Endodermal cell (in vitro differentiated cells): ENCODE measurements at regions not wholly inside any gene's neighbourhood (a gene's known extent, or its start where the extent isn't known, plus 50 kb on each side); places are given as distances from the start of the nearest gene placed in this dataset.

ENCODE experiments used
- DNase-seq: peaks from one replicate; pipeline ENCODE4 v3.0.0-alpha.2; 2017
- H3K27ac ChIP-seq: 2 replicates; pipeline ENCODE4 v1.5.1; 2013; ENCODE audit warnings: mild to moderate bottlenecking, low read depth, low read length, moderate library complexity
- H3K27me3 ChIP-seq: 2 replicates; pipeline ENCODE4 v1.6.1; 2013; ENCODE audit warnings: mild to moderate bottlenecking, low read length, moderate library complexity; ENCODE audit not compliant: insufficient read depth, control insufficient read depth, poor library complexity, severe bottlenecking
- H3K36me3 ChIP-seq: 2 replicates; pipeline ENCODE4 v1.7.0; 2013; ENCODE audit warnings: mild to moderate bottlenecking, low read length, moderate library complexity; ENCODE audit not compliant: control insufficient read depth, insufficient read depth
- H3K4me1 ChIP-seq: one replicate; pipeline ENCODE4 v1.7.0; 2013; ENCODE audit warnings: low read length; ENCODE audit not compliant: control insufficient read depth, insufficient read depth
- H3K4me3 ChIP-seq: 2 replicates; pipeline ENCODE4 v1.5.1; 2013; ENCODE audit warnings: mild to moderate bottlenecking, low read length, moderate library complexity
- H3K9ac ChIP-seq: 2 replicates; pipeline ENCODE4 v1.6.1; 2013; ENCODE audit warnings: mild to moderate bottlenecking, low read length, moderate library complexity; ENCODE audit not compliant: poor library complexity, severe bottlenecking; ENCODE audit errors: extremely low read depth
- H3K9me3 ChIP-seq: 2 replicates; pipeline ENCODE4 v1.6.1; 2013; ENCODE audit warnings: mild to moderate bottlenecking, low read length, moderate library complexity; ENCODE audit not compliant: control insufficient read depth
- H3K27ac Mint-ChIP-seq: 2 replicates; pipeline ENCODE4 v1.8.0; 2020; ENCODE audit warnings: mixed read lengths
- H3K27me3 Mint-ChIP-seq: 2 replicates; pipeline ENCODE4 v1.8.0; 2021; ENCODE audit warnings: mild to moderate bottlenecking, mixed read lengths; ENCODE audit not compliant: insufficient read depth
- H3K36me3 Mint-ChIP-seq: 2 replicates; pipeline ENCODE4 v1.8.0; 2020; ENCODE audit warnings: low read depth, mixed read lengths
- H3K4me1 Mint-ChIP-seq: 2 replicates; pipeline ENCODE4 v1.8.0; 2020; ENCODE audit warnings: mixed read lengths
- H3K4me3 Mint-ChIP-seq: 2 replicates; pipeline ENCODE4 v1.8.0; 2020; ENCODE audit warnings: mild to moderate bottlenecking, moderate library complexity, mixed read lengths
- H3K9me3 Mint-ChIP-seq: 2 replicates; pipeline ENCODE4 v1.8.0; 2020; ENCODE audit warnings: mild to moderate bottlenecking, mixed read lengths
- CTCF ChIP-seq: fragments of 200-600 bp; sonication (generic); conservative IDR thresholded peaks from 2 replicates; pipeline ENCODE4 v1.5.0; 2021; ENCODE audit warnings: antibody characterized with exemption, mild to moderate bottlenecking
- WGBS, 2 experiments: methylation state at CpG; one replicate each; pipeline versions ENCODE4 v1.1.5 to v1.1.7; 2013; ENCODE audit warnings: missing lambda C conversion rate in 2 of 2, mixed read lengths in 1 of 2; ENCODE audit not compliant: insufficient coverage in 1 of 2, insufficient read length in 1 of 2; 5-methylcytosine and 5-hydroxymethylcytosine counted together

DNA sequence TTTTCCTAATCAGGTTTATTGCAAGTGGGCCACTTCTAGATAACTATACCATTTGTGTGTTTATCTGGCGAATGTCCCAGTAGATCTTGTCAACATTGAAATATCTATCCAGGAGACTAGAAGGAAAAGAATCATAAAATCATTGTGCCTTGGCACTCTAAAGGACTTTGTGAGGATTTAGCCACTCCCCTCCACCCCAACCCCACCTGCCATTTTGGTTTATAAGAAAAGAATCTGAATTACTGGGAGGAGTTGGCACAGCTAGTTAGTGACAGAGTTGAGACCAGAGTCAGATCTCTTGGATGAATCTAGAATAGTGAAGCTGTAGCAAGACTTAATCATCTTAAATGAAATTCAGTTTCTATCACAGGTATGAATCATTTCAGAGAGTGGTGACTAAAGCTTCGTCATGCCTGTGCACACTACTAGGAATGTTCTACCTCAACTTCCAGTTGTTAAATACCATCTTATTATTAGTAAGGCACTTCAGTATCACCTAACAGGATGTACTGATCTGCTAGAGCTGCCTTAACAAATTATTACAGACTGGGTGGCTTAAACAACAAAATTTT, 212.7 kb upstream of the SLC14A2 start:
- H3K9me3 Mint-ChIP-seq: no peaks in the 10 kb centered on the region
- Histone ChIP-seq H3K36me3 (no peaks in the 10 kb centered on the region), H3K4me1 (no peaks in the 10 kb centered on the region), H3K4me3 (no peak overlapping the region), H3K27ac (no peak overlapping the region), H3K27me3 (no peaks in the 10 kb centered on the region), H3K9ac (no peak overlapping the region), H3K9me3 (peaks cover 6% of the 10 kb centered on the region)
- 82 to 98% methylated on average over 1 to 2 of the region's 2 CpGs for WGBS, 2 experiments
- no peaks in the 10 kb centered on the region for H3K36me3 Mint-ChIP-seq
- no peaks in the 10 kb centered on the region for H3K4me1 Mint-ChIP-seq
- no peak for DNase-seq
- TF ChIP-seq CTCF: no peak
- H3K4me3 Mint-ChIP-seq: no peak overlapping the region
- H3K27ac Mint-ChIP-seq: no peak overlapping the region
- no peaks in the 10 kb centered on the region for H3K27me3 Mint-ChIP-seq

- Histone ChIP-seq H3K9me3 (peaks cover 6% of the 10 kb centered on the region), H3K27ac (no peak overlapping the region), H3K9ac (no peak overlapping the region), H3K4me3 (no peak overlapping the region), H3K4me1 (no peaks in the 10 kb centered on the region), H3K36me3 (no peaks in the 10 kb centered on the region), H3K27me3 (no peaks in the 10 kb centered on the region)
- no peak for DNase-seq
- no peak for TF ChIP-seq CTCF
- H3K36me3 Mint-ChIP-seq: no peaks in the 10 kb centered on the region
- WGBS, 2 experiments: 93 to 100% methylated on average over 2 of the region's 2 CpGs
- H3K27ac Mint-ChIP-seq: no peak overlapping the region
- no peaks in the 10 kb centered on the region for H3K27me3 Mint-ChIP-seq
- no peaks in the 10 kb centered on the region for H3K9me3 Mint-ChIP-seq
- no peaks in the 10 kb centered on the region for H3K4me1 Mint-ChIP-seq
- H3K4me3 Mint-ChIP-seq: no peak overlapping the region
These were observed 211.8 kb upstream of the SLC14A2 start for GRCh38 chr18:45403341-45404049.

GRCh38 chr18:45408218-45408617, 207.1 kb upstream of the SLC14A2 start:
- Histone ChIP-seq H3K27me3 (no peaks in the 10 kb centered on the region), H3K9ac (no peak overlapping the region), H3K4me1 (peaks cover 3% of the 10 kb centered on the region), H3K27ac (no peak overlapping the region), H3K4me3 (no peak overlapping the region), H3K36me3 (no peaks in the 10 kb centered on the region), H3K9me3 (peaks cover 6% of the 10 kb centered on the region)
- H3K27me3 Mint-ChIP-seq: peaks cover 2% of the 10 kb centered on the region
- H3K27ac Mint-ChIP-seq: no peak overlapping the region
- no peaks in the 10 kb centered on the region for H3K36me3 Mint-ChIP-seq
- H3K9me3 Mint-ChIP-seq: no peaks in the 10 kb centered on the region
- H3K4me1 Mint-ChIP-seq: peaks cover under 1% of the 10 kb centered on the region
- WGBS, 2 experiments: 100% methylated on average over 1 of the region's 1 CpG; no CpG with 5 or more reads in 1 of the 2 experiments
- no peak for DNase-seq
- no peak for TF ChIP-seq CTCF
- H3K4me3 Mint-ChIP-seq: no peak overlapping the region
